ENCODE measurements at regions not wholly inside any gene's neighbourhood (a gene's known extent, or its start where the extent isn't known, plus 50 kb on each side); places are given as distances from the start of the nearest gene placed in this dataset.

GRCh38 chr5:179435731-179436315, 90.6 kb upstream of the ADAMTS2 start (continued):
- TF ChIP-seq ZBTB40 (IDR thresholded peaks at IDR 0.05) (no peak), ZBTB40 (CRISPR knock-in tag; IDR thresholded peaks at IDR 0.05) (no peak), USF1 (CRISPR knock-in tag; IDR thresholded peaks at IDR 0.05) (peak; percentile 55; the same call in 1 of the 2 replicates), ZNF445 (CRISPR knock-in tag; IDR thresholded peaks at IDR 0.05; ENCODE audit: low read depth) (no peak), SMARCA5 (IDR thresholded peaks at IDR 0.05) (no peak), L3MBTL2 (IDR thresholded peaks at IDR 0.05) (peak; percentile 64), ZNF184 (CRISPR knock-in tag; IDR thresholded peaks at IDR 0.05) (peak; percentile 68; the same call in 1 of the 2 replicates)

All from K562 (cell line).